Breast epithelium (tissue), 3 donors: ENCODE measurements at regions not wholly inside any gene's neighbourhood (a gene's known extent, or its start where the extent isn't known, plus 50 kb on each side); places are given as distances from the start of the nearest gene placed in this dataset.

Experiments used
- POLR2A ChIP-seq: fragments of 450-650 bp; IDR thresholded peaks from one replicate; pipeline ENCODE4 v1.6.1; 2016; ENCODE audit warnings: antibody characterized with exemption, mild to moderate bottlenecking, moderate library complexity
- POLR2AphosphoS5 ChIP-seq, 3 donors: sonication (generic); formaldehyde crosslinking; IDR thresholded peaks; one replicate each; pipeline ENCODE4 v1.6.1; 2017; ENCODE audit warnings: antibody characterized with exemption in 3 of 3

- TF ChIP-seq POLR2A (no peak), POLR2AphosphoS5 (IDR thresholded peaks at IDR 0.05) (no peak)
Observed at GRCh38 chr6:102981490-102982015, 1588.0 kb downstream of the GRIK2 start.
